ENCODE measurements at regions not wholly inside any gene's neighbourhood (a gene's known extent, or its start where the extent isn't known, plus 50 kb on each side); places are given as distances from the start of the nearest gene placed in this dataset.
A peak's percentile ranks its signal among the peaks of the same experiment; 100 is the strongest.

DNA sequence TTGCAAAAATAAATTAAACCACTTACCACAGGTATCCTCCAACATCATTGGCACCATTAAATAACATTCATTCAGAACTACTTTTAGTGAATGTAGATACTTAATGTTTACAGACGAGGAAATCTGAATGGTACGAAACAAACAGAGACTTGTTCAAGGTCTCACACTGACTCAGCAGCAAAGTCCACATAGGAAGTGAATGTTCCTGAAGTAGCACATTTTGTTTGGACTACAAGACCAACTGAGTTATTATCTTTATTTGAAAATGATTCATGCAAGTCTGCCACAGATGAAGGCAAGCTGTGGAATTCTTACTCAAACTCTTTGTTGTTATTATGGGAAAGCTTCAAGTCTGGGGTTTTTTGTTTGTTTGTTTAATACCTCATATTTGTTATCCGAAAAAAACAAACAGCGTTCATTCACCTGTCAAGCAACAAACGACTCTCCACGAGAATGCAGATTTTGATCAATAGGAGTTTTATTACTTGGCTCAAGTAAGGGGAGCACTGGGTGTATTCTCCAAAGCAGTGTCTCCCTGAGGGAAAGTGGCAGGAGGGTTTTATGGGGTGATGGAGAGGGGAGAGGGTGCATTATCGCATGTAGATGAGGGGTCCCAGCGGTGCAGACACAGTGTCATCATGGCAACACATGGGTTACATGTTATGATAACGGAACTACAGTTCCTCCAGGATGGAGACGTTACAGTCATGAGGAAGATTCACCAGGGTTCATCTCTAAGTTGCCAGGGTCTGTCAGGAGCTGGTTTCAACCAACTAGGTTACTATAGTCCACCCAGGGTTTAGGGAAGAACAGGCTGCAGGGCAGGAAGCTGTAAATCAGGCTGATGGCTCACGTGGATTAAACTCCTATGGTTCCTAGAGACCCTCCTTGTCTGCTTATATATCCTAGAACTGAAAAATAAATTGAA lies 147.7 kb upstream of the AKR1E2 start:
- 0 out of 2 replicates have a peak, but pooled peaks cover 6% of the 10 kb centered on the region for H3K4me1 Mint-ChIP-seq
- ChIA-PET CTCF (no interaction called here), POLR2A (no interaction called here)
- H3K27ac Mint-ChIP-seq: no peak overlapping the region
- ATAC-seq: no peak
- H3K9me3 Mint-ChIP-seq: no peaks in the 10 kb centered on the region
- H3K36me3 Mint-ChIP-seq: no peaks in the 10 kb centered on the region
- no peak for DNase-seq (ENCODE audit: low spot score)
- no peak overlapping the region for H3K4me3 Mint-ChIP-seq
- no peaks in the 10 kb centered on the region for H3K27me3 Mint-ChIP-seq (ENCODE audit: low read depth)
- TF ChIP-seq, protein P1, sequence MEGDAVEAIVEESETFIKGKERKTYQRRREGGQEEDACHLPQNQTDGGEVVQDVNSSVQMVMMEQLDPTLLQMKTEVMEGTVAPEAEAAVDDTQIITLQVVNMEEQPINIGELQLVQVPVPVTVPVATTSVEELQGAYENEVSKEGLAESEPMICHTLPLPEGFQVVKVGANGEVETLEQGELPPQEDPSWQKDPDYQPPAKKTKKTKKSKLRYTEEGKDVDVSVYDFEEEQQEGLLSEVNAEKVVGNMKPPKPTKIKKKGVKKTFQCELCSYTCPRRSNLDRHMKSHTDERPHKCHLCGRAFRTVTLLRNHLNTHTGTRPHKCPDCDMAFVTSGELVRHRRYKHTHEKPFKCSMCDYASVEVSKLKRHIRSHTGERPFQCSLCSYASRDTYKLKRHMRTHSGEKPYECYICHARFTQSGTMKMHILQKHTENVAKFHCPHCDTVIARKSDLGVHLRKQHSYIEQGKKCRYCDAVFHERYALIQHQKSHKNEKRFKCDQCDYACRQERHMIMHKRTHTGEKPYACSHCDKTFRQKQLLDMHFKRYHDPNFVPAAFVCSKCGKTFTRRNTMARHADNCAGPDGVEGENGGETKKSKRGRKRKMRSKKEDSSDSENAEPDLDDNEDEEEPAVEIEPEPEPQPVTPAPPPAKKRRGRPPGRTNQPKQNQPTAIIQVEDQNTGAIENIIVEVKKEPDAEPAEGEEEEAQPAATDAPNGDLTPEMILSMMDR (IDR thresholded peaks at IDR 0.05): no peak
- TF ChIP-seq, protein P2, sequence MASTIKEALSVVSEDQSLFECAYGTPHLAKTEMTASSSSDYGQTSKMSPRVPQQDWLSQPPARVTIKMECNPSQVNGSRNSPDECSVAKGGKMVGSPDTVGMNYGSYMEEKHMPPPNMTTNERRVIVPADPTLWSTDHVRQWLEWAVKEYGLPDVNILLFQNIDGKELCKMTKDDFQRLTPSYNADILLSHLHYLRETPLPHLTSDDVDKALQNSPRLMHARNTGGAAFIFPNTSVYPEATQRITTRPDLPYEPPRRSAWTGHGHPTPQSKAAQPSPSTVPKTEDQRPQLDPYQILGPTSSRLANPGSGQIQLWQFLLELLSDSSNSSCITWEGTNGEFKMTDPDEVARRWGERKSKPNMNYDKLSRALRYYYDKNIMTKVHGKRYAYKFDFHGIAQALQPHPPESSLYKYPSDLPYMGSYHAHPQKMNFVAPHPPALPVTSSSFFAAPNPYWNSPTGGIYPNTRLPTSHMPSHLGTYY (CRISPR knock-in tag; IDR thresholded peaks at IDR 0.05): no peak
- TF ChIP-seq ZNF121 (CRISPR knock-in tag; IDR thresholded peaks at IDR 0.05) (no peak), GABPB1 (CRISPR knock-in tag; IDR thresholded peaks at IDR 0.05) (0 out of 2 replicates have a peak, but pooled peaks have one; percentile 12)
- TF ChIP-seq, protein P3, sequence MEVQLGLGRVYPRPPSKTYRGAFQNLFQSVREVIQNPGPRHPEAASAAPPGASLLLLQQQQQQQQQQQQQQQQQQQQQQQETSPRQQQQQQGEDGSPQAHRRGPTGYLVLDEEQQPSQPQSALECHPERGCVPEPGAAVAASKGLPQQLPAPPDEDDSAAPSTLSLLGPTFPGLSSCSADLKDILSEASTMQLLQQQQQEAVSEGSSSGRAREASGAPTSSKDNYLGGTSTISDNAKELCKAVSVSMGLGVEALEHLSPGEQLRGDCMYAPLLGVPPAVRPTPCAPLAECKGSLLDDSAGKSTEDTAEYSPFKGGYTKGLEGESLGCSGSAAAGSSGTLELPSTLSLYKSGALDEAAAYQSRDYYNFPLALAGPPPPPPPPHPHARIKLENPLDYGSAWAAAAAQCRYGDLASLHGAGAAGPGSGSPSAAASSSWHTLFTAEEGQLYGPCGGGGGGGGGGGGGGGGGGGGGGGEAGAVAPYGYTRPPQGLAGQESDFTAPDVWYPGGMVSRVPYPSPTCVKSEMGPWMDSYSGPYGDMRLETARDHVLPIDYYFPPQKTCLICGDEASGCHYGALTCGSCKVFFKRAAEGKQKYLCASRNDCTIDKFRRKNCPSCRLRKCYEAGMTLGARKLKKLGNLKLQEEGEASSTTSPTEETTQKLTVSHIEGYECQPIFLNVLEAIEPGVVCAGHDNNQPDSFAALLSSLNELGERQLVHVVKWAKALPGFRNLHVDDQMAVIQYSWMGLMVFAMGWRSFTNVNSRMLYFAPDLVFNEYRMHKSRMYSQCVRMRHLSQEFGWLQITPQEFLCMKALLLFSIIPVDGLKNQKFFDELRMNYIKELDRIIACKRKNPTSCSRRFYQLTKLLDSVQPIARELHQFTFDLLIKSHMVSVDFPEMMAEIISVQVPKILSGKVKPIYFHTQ (CRISPR knock-in tag; IDR thresholded peaks at IDR 0.05): no peak

DNA sequence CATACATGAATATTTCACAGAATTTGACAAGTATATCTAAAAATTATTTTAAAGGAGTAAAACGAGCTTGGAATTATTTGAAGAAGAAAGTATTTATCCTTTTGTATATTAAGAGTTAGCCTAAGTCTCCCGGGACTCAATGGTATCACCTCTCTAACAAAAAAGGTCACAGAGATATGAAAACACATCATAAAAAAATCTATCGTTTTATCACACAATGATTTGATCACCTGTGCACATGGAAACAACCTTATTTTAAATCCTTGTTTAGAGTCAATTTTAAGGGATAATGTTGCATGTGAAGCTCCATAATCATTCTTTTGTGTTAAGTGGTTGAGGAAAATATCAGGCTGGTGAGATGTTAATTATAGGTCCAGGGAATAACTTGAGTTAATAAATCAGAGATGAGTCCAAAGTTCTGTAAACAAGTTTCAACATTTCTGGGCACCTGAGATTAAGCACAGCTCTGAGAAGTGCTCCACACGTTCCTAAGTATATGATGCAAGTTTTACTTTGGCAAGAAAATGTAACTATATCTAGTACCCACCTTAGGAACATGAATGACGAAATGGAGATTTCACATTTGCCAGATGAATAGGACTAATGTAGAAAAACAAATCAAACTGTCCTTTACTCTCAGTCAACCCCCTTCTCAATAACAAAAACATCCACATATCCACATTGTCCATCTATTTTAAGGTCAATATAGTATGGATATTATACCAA lies 148.5 kb upstream of the AKR1E2 start:
- H3K27ac Mint-ChIP-seq: no peak overlapping the region
- H3K9me3 Mint-ChIP-seq: no peaks in the 10 kb centered on the region
- TF ChIP-seq FOXJ3 (CRISPR knock-in tag; IDR thresholded peaks at IDR 0.05; ENCODE audit: borderline replicate concordance) (no peak), TCF7 (CRISPR knock-in tag; IDR thresholded peaks at IDR 0.05; ENCODE audit: low read depth) (no peak), ZNF121 (CRISPR knock-in tag; IDR thresholded peaks at IDR 0.05) (no peak), GABPB1 (CRISPR knock-in tag; IDR thresholded peaks at IDR 0.05) (no peak), SMAD3 (CRISPR knock-in tag; IDR thresholded peaks at IDR 0.05; ENCODE audit: borderline replicate concordance) (no peak)
- TF ChIP-seq, protein P4, sequence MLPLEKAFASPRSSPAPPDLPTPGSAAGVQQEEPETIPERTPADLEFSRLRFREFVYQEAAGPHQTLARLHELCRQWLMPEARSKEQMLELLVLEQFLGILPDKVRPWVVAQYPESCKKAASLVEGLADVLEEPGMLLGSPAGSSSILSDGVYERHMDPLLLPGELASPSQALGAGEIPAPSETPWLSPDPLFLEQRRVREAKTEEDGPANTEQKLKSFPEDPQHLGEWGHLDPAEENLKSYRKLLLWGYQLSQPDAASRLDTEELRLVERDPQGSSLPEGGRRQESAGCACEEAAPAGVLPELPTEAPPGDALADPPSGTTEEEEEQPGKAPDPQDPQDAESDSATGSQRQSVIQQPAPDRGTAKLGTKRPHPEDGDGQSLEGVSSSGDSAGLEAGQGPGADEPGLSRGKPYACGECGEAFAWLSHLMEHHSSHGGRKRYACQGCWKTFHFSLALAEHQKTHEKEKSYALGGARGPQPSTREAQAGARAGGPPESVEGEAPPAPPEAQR (CRISPR knock-in tag; IDR thresholded peaks at IDR 0.05): no peak
- TF ChIP-seq, protein P5, sequence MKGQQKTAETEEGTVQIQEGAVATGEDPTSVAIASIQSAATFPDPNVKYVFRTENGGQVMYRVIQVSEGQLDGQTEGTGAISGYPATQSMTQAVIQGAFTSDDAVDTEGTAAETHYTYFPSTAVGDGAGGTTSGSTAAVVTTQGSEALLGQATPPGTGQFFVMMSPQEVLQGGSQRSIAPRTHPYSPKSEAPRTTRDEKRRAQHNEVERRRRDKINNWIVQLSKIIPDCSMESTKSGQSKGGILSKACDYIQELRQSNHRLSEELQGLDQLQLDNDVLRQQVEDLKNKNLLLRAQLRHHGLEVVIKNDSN (CRISPR knock-in tag; IDR thresholded peaks at IDR 0.05): no peak
- TF ChIP-seq, protein P6, sequence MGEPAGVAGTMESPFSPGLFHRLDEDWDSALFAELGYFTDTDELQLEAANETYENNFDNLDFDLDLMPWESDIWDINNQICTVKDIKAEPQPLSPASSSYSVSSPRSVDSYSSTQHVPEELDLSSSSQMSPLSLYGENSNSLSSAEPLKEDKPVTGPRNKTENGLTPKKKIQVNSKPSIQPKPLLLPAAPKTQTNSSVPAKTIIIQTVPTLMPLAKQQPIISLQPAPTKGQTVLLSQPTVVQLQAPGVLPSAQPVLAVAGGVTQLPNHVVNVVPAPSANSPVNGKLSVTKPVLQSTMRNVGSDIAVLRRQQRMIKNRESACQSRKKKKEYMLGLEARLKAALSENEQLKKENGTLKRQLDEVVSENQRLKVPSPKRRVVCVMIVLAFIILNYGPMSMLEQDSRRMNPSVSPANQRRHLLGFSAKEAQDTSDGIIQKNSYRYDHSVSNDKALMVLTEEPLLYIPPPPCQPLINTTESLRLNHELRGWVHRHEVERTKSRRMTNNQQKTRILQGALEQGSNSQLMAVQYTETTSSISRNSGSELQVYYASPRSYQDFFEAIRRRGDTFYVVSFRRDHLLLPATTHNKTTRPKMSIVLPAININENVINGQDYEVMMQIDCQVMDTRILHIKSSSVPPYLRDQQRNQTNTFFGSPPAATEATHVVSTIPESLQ (CRISPR knock-in tag; IDR thresholded peaks at IDR 0.05): no peak
- TF ChIP-seq, protein P7, sequence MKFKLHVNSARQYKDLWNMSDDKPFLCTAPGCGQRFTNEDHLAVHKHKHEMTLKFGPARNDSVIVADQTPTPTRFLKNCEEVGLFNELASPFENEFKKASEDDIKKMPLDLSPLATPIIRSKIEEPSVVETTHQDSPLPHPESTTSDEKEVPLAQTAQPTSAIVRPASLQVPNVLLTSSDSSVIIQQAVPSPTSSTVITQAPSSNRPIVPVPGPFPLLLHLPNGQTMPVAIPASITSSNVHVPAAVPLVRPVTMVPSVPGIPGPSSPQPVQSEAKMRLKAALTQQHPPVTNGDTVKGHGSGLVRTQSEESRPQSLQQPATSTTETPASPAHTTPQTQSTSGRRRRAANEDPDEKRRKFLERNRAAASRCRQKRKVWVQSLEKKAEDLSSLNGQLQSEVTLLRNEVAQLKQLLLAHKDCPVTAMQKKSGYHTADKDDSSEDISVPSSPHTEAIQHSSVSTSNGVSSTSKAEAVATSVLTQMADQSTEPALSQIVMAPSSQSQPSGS (CRISPR knock-in tag; IDR thresholded peaks at IDR 0.05; ENCODE audit: borderline replicate concordance, low read depth): no peak
- TF ChIP-seq, protein P8, sequence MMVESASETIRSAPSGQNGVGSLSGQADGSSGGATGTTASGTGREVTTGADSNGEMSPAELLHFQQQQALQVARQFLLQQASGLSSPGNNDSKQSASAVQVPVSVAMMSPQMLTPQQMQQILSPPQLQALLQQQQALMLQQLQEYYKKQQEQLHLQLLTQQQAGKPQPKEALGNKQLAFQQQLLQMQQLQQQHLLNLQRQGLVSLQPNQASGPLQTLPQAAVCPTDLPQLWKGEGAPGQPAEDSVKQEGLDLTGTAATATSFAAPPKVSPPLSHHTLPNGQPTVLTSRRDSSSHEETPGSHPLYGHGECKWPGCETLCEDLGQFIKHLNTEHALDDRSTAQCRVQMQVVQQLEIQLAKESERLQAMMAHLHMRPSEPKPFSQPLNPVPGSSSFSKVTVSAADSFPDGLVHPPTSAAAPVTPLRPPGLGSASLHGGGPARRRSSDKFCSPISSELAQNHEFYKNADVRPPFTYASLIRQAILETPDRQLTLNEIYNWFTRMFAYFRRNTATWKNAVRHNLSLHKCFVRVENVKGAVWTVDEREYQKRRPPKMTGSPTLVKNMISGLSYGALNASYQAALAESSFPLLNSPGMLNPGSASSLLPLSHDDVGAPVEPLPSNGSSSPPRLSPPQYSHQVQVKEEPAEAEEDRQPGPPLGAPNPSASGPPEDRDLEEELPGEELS (CRISPR knock-in tag; IDR thresholded peaks at IDR 0.05): no peak
- TF ChIP-seq, protein P9, sequence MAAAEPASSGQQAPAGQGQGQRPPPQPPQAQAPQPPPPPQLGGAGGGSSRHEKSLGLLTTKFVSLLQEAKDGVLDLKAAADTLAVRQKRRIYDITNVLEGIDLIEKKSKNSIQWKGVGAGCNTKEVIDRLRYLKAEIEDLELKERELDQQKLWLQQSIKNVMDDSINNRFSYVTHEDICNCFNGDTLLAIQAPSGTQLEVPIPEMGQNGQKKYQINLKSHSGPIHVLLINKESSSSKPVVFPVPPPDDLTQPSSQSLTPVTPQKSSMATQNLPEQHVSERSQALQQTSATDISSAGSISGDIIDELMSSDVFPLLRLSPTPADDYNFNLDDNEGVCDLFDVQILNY (CRISPR knock-in tag; IDR thresholded peaks at IDR 0.05): no peak
- no peak overlapping the region for H3K4me3 Mint-ChIP-seq
- ATAC-seq: no peak
- ChIA-PET CTCF (no interaction called here), POLR2A (no interaction called here)
- no peak for DNase-seq (ENCODE audit: low spot score)
- H3K36me3 Mint-ChIP-seq: no peaks in the 10 kb centered on the region
- H3K4me1 Mint-ChIP-seq: 0 out of 2 replicates have a peak, but pooled peaks cover 6% of the 10 kb centered on the region
- no peaks in the 10 kb centered on the region for H3K27me3 Mint-ChIP-seq (ENCODE audit: low read depth)
